Spleen (tissue), 11 donors: ENCODE measurements at regions not wholly inside any gene's neighbourhood (a gene's known extent, or its start where the extent isn't known, plus 50 kb on each side); places are given as distances from the start of the nearest gene placed in this dataset.

Source experiments
- DNase-seq: peaks from one replicate; pipeline ENCODE4 v3.0.0-alpha.2; 2020
- H3K27ac ChIP-seq, 8 donors: fragments of 200-600 bp; sonication (generic) in 7 of 8; 1 replicate in 4 of 8; 2 replicates in 4 of 8; pipeline versions ENCODE4 v1.5.0 to v1.8.0; 2016 to 2021; ENCODE audit warnings: inconsistent platforms in 4 of 8, mild to moderate bottlenecking in 4 of 8, moderate library complexity in 1 of 8
- H3K27me3 ChIP-seq, 7 donors: fragments of 200-600 bp; sonication (generic) in 6 of 7; replicated peaks in 1 of 7; 1 replicate in 4 of 7; 2 replicates in 3 of 7; pipeline versions ENCODE4 v1.5.0 to v1.8.0; 2016 to 2021; ENCODE audit warnings: inconsistent platforms in 3 of 7, mild to moderate bottlenecking in 1 of 7
- H3K36me3 ChIP-seq, 6 donors: fragments of 200-600 bp; sonication (generic) in 5 of 6; 1 replicate in 4 of 6; 2 replicates in 2 of 6; pipeline versions ENCODE4 v1.5.0 to v1.8.0; 2016 to 2021; ENCODE audit warnings: inconsistent platforms in 2 of 6
- H3K4me1 ChIP-seq, 6 donors: fragments of 200-600 bp; sonication (generic) in 5 of 6; 1 replicate in 3 of 6; 2 replicates in 3 of 6; pipeline versions ENCODE4 v1.5.0 to v1.8.0; 2016 to 2021; ENCODE audit warnings: inconsistent platforms in 3 of 6
- H3K4me3 ChIP-seq, 8 donors: fragments of 200-600 bp; sonication (generic) in 7 of 8; 1 replicate in 4 of 8; 2 replicates in 4 of 8; pipeline versions ENCODE4 v1.5.0 to v1.8.0; 2016 to 2021; ENCODE audit warnings: inconsistent platforms in 4 of 8, mild to moderate bottlenecking in 4 of 8, moderate library complexity in 2 of 8
- H3K9me3 ChIP-seq, 8 donors: fragments of 200-600 bp; sonication (generic) in 7 of 8; 1 replicate in 4 of 8; 2 replicates in 4 of 8; pipeline versions ENCODE4 v1.5.0 to v1.8.0; 2016 to 2021; ENCODE audit warnings: inconsistent platforms in 4 of 8
- POLR2A ChIP-seq, 3 donors: fragments of 450-650 bp; IDR thresholded peaks; one replicate each; pipeline ENCODE4 v1.5.1; 2017; ENCODE audit warnings: antibody characterized with exemption in 3 of 3, mild to moderate bottlenecking in 1 of 3
- POLR2AphosphoS5 ChIP-seq, 3 donors: sonication (generic); formaldehyde crosslinking; IDR thresholded peaks; one replicate each; pipeline ENCODE4 v1.5.1; 2017; ENCODE audit warnings: antibody characterized with exemption in 3 of 3
- WGBS, 5 donors: extraction: QIAGEN DNeasy Blood & Tissue Kit in 3 of 5; methylation state at CpG; one replicate each; pipeline versions ENCODE4 v1.1.5 to v1.1.7; 2013 to 2018; 5-methylcytosine and 5-hydroxymethylcytosine counted together
- intact Hi-C: fragments of 100-400 bp; cut with DNase I; formaldehyde crosslinking; loops from one replicate; pipeline ENCODE4 v1.15.0; 2023; ENCODE audit warnings: low total_unique reads
- TF ChIP-seq, protein P1 (sequence below), 11 experiments: fragments of 200-600 bp in 7 of 11; fragments of 450-650 bp in 4 of 11; sonication (generic) in 4 of 11; IDR thresholded peaks in 8 of 11; conservative IDR thresholded peaks in 3 of 11; 1 replicate in 7 of 11; 2 replicates in 4 of 11; pipeline versions ENCODE4 v1.4.0 to v1.8.0; 2016 to 2021; ENCODE audit warnings: antibody characterized with exemption in 11 of 11, inconsistent platforms in 4 of 11, mild to moderate bottlenecking in 1 of 11
- donor health status: healthy with polysubstance abuse.
- donor health status: DM: no; HTN: no; CAD: no; lungs with moderate emphysema.
- donor health status: DM: no; HTN: no; CAD: no.
- donor health status: Bipolar disorder and iron deficiency.
- donor health status: healthy.
- donor health status: DM: no; HTN: no; CAD: no.
- donor health status: DM: yes; HTN: yes; CAD: no.

GRCh38 chr18:28541276-28541930, 364.5 kb upstream of the CDH2 start:
- Histone ChIP-seq H3K27me3 (no peaks in the 10 kb centered on the region), H3K9me3 (peaks cover 0 to 10% (median under 1%) of the 10 kb centered on the region in 8 donors), H3K27ac (no peak overlapping the region), H3K36me3 (no peaks in the 10 kb centered on the region), H3K4me1 (no peaks in the 10 kb centered on the region), H3K4me3 (no peak overlapping the region)
- WGBS, 5 donors = 34 to 42% (median 38%) methylated on average over 3 of the region's 3 CpGs
- no peak for TF ChIP-seq POLR2A (IDR thresholded peaks at IDR 0.05)
- TF ChIP-seq POLR2AphosphoS5 (IDR thresholded peaks at IDR 0.05) = no peak
- TF ChIP-seq, protein P1, sequence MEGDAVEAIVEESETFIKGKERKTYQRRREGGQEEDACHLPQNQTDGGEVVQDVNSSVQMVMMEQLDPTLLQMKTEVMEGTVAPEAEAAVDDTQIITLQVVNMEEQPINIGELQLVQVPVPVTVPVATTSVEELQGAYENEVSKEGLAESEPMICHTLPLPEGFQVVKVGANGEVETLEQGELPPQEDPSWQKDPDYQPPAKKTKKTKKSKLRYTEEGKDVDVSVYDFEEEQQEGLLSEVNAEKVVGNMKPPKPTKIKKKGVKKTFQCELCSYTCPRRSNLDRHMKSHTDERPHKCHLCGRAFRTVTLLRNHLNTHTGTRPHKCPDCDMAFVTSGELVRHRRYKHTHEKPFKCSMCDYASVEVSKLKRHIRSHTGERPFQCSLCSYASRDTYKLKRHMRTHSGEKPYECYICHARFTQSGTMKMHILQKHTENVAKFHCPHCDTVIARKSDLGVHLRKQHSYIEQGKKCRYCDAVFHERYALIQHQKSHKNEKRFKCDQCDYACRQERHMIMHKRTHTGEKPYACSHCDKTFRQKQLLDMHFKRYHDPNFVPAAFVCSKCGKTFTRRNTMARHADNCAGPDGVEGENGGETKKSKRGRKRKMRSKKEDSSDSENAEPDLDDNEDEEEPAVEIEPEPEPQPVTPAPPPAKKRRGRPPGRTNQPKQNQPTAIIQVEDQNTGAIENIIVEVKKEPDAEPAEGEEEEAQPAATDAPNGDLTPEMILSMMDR (IDR thresholded peaks at IDR 0.05 in 8 of 11, conservative IDR thresholded peaks at IDR 0.05 in 3 of 11) = no peak
- intact Hi-C loops = no loop called here
- no peak for DNase-seq

- Histone ChIP-seq H3K36me3 (no peaks in the 10 kb centered on the region), H3K4me3 (no peak overlapping the region), H3K9me3 (peaks cover 0 to 4% (median 0%) of the 10 kb centered on the region in 8 donors), H3K4me1 (no peaks in the 10 kb centered on the region), H3K27ac (no peak overlapping the region), H3K27me3 (no peaks in the 10 kb centered on the region)
- intact Hi-C loops = no loop called here
- WGBS, 5 donors = 71 to 95% (median 77%) methylated on average over 1 of the region's 1 CpG
- TF ChIP-seq, protein P1 (IDR thresholded peaks at IDR 0.05 in 8 of 11, conservative IDR thresholded peaks at IDR 0.05 in 3 of 11) = no peak
- TF ChIP-seq POLR2A (IDR thresholded peaks at IDR 0.05) (no peak), POLR2AphosphoS5 (IDR thresholded peaks at IDR 0.05) (no peak)
- no peak for DNase-seq
Observed at GRCh38 chr18:28529644-28530043, 352.7 kb upstream of the CDH2 start.

GRCh38 chr18:28526196-28526595, 349.3 kb upstream of the CDH2 start:
- Histone ChIP-seq H3K4me3 (no peak overlapping the region), H3K36me3 (no peaks in the 10 kb centered on the region), H3K4me1 (no peaks in the 10 kb centered on the region), H3K9me3 (peaks cover 0 to under 1% (median 0%) of the 10 kb centered on the region in 8 donors), H3K27me3 (no peaks in the 10 kb centered on the region), H3K27ac (no peak overlapping the region)
- DNase-seq = no peak
- 88 to 96% (median 90%) methylated on average over 1 of the region's 1 CpG for WGBS, 5 donors
- TF ChIP-seq POLR2AphosphoS5 (IDR thresholded peaks at IDR 0.05) (no peak), POLR2A (IDR thresholded peaks at IDR 0.05) (no peak)
- intact Hi-C loops = no loop called here

GRCh38 chr18:28523758-28524475, 347.0 kb upstream of the CDH2 start:
- WGBS, 5 donors = 81 to 87% (median 83%) methylated on average over 10 of the region's 10 CpGs

GRCh38 chr18:28522236-28522635, 345.3 kb upstream of the CDH2 start:
- H3K27me3 ChIP-seq = no peaks in the 10 kb centered on the region
- no peak overlapping the region for H3K27ac ChIP-seq
- TF ChIP-seq POLR2A (IDR thresholded peaks at IDR 0.05) (no peak), POLR2AphosphoS5 (IDR thresholded peaks at IDR 0.05) (no peak)
- TF ChIP-seq, protein P1 (IDR thresholded peaks at IDR 0.05 in 8 of 11, conservative IDR thresholded peaks at IDR 0.05 in 3 of 11) = no peak
- DNase-seq = no peak
- 64 to 75% (median 74%) methylated on average over 4 of the region's 4 CpGs for WGBS, 5 donors
- H3K9me3 ChIP-seq = peaks cover 0 to 19% (median 7%) of the 10 kb centered on the region in 8 donors
- H3K4me1 ChIP-seq = no peaks in the 10 kb centered on the region
- intact Hi-C loops = no loop called here
- H3K36me3 ChIP-seq = no peaks in the 10 kb centered on the region
- H3K4me3 ChIP-seq = no peak overlapping the region

More at GRCh38 chr18:28523758-28524475, 347.0 kb upstream of the CDH2 start:
- no peaks in the 10 kb centered on the region for H3K27me3 ChIP-seq
- intact Hi-C loops = no loop called here
- H3K27ac ChIP-seq = no peak overlapping the region
- H3K9me3 ChIP-seq = peaks cover 0 to 13% (median 0%) of the 10 kb centered on the region in 8 donors
- no peaks in the 10 kb centered on the region for H3K4me1 ChIP-seq
- H3K4me3 ChIP-seq = no peak overlapping the region
- TF ChIP-seq POLR2AphosphoS5 (IDR thresholded peaks at IDR 0.05) = no peak
- H3K36me3 ChIP-seq = no peaks in the 10 kb centered on the region
- DNase-seq = no peak
